Endothelial cell of umbilical vein (primary cell): ENCODE measurements at regions not wholly inside any gene's neighbourhood (a gene's known extent, or its start where the extent isn't known, plus 50 kb on each side); places are given as distances from the start of the nearest gene placed in this dataset.

Experiments used
- CTCF ChIP-seq, 2 donors: IDR thresholded peaks; 1 replicate in 1 of 2; 2 replicates in 1 of 2; pipeline ENCODE4 v1.5.1; 2011; ENCODE audit warnings: low read length in 2 of 2, mild to moderate bottlenecking in 2 of 2, moderate library complexity in 2 of 2, control low read depth in 1 of 2, inconsistent platforms in 1 of 2, low read depth in 1 of 2; ENCODE audit not compliant: insufficient read depth in 1 of 2; ENCODE audit errors: extremely low read depth in 1 of 2
- MAX ChIP-seq: IDR thresholded peaks from 2 replicates; pipeline ENCODE4 v1.6.1; 2011; ENCODE audit not compliant: insufficient read depth, insufficient read length
- POLR2A ChIP-seq: IDR thresholded peaks from 2 replicates; pipeline ENCODE4 v1.6.1; 2012; ENCODE audit warnings: low read depth, mild to moderate bottlenecking, control low read depth, low read length
- POLR2AphosphoS5 ChIP-seq: IDR thresholded peaks from 2 replicates; pipeline ENCODE4 v1.6.1; 2012; ENCODE audit warnings: low read depth, mild to moderate bottlenecking, control low read depth, low read length, moderate library complexity; ENCODE audit not compliant: insufficient read depth

- no peak for TF ChIP-seq CTCF (IDR thresholded peaks at IDR 0.05; ENCODE audit: extremely low read depth in 1 of 2, insufficient read depth in 1 of 2, low read depth in 1 of 2, low read length in 2 of 2)
- no peak for TF ChIP-seq MAX
- TF ChIP-seq POLR2A, result no peak
- TF ChIP-seq POLR2AphosphoS5, result no peak
Observed at GRCh38 chr2:37798315-37799005, 126.6 kb upstream of the RMDN2 start.
